Renal cortex interstitium (tissue), 11 donors: ENCODE measurements at regions not wholly inside any gene's neighbourhood (a gene's known extent, or its start where the extent isn't known, plus 50 kb on each side); places are given as distances from the start of the nearest gene placed in this dataset.

Experiments used
- DNase-seq, 11 donors: peaks; one replicate each; pipeline ENCODE4 v3.0.0-alpha.2; 2013; ENCODE audit warnings: low read depth in 9 of 11, low spot score in 4 of 11; ENCODE audit errors: extremely low read depth in 1 of 11

- no peak for DNase-seq
Observed at GRCh38 chr4:183563874-183564273, 59.0 kb downstream of the ING2 start.

GRCh38 chr4:183571350-183571941 is 66.6 kb downstream of the ING2 start:
- DNase-seq = peak in 7 of 11 donors; percentile 22 to 60 (median 32)

GRCh38 chr4:183576701-183577404 is 72.0 kb downstream of the ING2 start:
- no peak for DNase-seq

GRCh38 chr4:183580370-183580769 is 75.5 kb downstream of the ING2 start:
- DNase-seq = no peak

GRCh38 chr4:183580849-183581248 is 76.0 kb downstream of the ING2 start:
- no peak for DNase-seq

- no peak for DNase-seq
Observed at GRCh38 chr4:183586824-183587223, 72.2 kb downstream of the RWDD4 start.

GRCh38 chr4:183588169-183588675 is 70.8 kb downstream of the RWDD4 start:
- peak in 8 of 11 donors; percentile 17 to 56 (median 34) for DNase-seq

GRCh38 chr4:183588691-183589090 is 70.3 kb downstream of the RWDD4 start:
- no peak for DNase-seq

GRCh38 chr4:183589461-183590099 is 69.4 kb downstream of the RWDD4 start:
- DNase-seq = no peak
